HG02642 (cell line): ENCODE measurements at regions not wholly inside any gene's neighbourhood (a gene's known extent, or its start where the extent isn't known, plus 50 kb on each side); places are given as distances from the start of the nearest gene placed in this dataset.

Experiments
- ATAC-seq: cut with Tn5 transposase; IDR thresholded peaks from one replicate; pipeline ENCODE4 v1.9.1; 2021; ENCODE audit warnings: mild to moderate bottlenecking; ENCODE audit not compliant: unreplicated experiment, poor library complexity

- ATAC-seq = no peak
Measured at GRCh38 chr10:52672880-52673279, 99.7 kb downstream of the MBL2 start.

DNA sequence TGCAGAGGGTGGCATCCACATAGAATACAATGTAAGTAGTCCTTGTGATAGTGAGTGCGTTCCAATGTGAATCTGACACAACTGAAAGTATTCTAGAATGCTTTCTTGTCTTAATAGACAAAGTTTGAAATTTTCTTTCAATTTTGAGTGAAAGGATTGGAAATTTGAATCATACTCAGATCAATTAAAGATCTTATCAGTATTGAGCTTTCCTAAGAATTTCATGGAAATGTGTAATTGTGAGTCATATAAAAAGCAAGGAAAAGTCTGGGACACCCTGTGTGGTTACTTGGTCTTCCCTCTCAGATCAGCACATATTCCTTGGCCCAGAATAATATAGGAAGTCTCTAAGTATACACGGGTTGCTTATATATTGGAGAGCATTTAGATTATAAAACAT is 99.1 kb downstream of the MBL2 start:
- no peak for ATAC-seq

GRCh38 chr10:52674474-52674873 is 98.1 kb downstream of the MBL2 start:
- no peak for ATAC-seq

GRCh38 chr10:52677086-52677485 is 95.5 kb downstream of the MBL2 start:
- no peak for ATAC-seq

GRCh38 chr10:52678611-52679010 is 94.0 kb downstream of the MBL2 start:
- no peak for ATAC-seq

DNA sequence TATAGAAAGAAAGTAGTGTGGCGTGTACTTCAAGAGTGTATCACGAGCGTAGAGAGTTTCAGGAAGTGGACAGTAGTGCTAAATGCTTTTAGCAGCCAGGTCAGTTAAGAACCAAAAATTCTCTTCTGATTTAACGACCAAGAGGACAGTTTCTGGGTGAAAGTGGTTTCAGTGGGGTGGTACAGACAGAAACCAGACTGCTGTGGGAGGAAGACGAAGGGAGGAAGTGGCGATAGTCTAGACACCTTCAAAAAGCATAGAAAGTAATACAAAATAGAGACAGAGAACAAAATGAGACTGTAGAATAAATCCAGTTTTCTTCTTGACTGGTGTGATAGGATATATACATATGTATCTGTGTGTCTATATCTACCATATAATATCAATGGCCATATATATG is 93.5 kb downstream of the MBL2 start:
- ATAC-seq = no peak

- ATAC-seq = no peak
Measured at GRCh38 chr10:52682766-52683165, 89.8 kb downstream of the MBL2 start.

DNA sequence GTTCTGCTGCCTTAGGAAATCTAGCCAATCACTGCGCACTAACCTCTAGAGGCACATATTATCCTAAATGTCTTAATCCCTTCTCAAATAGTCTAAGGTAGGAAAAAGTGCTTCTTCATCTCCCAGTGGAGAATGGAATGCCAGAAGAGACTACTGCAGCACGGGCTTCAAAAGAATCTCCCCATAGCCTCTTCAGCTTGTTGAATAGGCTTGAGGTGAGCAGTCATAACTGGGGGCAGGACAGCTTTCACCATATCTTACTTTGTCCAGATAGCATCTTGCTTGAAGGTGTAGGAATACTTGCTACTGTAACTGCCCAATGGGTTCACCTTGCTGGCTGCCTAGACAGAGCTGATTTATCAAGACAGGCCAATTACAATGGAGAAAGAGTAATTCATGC is 88.8 kb downstream of the MBL2 start:
- no peak for ATAC-seq

- ATAC-seq = no peak
Measured at GRCh38 chr10:52688899-52689298, 83.7 kb downstream of the MBL2 start.

DNA sequence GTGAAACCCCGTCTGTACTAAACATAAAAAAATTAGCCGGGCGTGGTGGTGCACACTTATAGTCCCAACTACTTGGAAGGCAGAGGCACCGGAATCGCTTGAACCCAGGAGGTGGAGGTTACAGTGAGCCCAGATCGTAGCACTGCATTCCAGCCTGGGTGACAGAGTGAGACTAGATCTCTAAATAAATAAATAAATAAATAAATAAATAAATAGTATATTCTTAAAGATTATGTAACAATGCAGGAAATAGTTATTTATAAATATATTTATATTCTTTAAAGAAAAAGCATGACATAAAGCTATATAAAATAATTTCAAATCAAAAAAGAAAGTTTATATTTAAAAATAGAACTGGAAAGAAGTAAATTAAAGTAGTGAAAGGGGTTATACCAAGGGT is 76.4 kb downstream of the MBL2 start:
- ATAC-seq = no peak

DNA sequence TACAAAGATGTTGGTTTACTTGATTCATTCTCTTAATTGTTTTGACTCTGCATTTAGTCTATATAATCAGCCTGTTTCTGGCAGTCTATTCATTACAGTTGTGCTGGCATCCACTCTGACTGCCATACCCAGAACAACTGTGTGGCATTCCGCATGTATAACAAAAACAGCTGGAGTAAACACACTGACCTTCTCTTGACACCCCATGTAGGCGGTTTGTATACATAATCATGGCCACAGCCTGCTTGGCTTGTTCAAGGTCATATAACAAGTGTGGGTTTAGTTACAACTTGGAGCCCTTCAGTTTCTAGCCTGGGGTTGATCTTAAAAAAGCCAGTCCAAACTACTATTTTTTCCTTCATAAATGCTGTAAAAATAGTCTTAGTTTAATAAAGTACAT is 70.9 kb downstream of the MBL2 start:
- ATAC-seq = no peak

DNA sequence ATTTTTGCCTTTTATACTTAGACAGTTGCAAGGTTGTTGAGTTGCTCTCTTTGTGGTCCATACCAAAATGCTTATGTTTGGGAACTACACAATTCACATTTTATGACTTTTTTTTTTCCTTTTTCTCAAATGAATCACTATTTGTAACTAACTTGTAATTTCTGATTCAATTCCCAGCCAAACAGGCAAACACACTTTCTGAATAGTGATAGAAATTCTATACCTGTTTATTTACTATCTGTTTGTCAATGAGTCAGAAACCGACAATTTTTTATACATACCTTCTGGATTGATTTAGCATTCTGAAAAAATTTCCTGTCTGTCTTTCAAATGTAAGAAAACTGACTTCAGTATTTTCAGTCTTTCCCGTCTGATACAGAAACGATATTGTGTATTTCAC is 69.1 kb downstream of the MBL2 start:
- ATAC-seq = no peak

DNA sequence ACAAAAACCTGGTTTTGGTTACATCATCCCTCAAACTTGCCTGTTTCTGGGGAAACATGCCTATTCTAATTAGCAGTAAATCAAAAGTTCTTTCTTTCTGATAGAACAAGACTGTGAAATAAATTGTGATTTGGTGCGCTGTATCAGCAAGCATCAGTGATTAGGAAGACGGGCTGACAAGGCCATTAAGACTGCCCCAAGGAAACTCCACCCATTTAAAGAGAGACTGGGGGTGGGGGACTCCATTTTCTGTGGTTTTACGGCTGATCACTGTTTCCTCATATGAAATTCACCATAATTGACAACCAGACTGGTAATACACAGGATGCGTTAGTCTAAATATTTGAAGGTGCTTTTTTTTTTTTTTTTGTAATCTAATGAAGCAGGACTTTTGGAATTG is 68.7 kb downstream of the MBL2 start:
- no peak for ATAC-seq

GRCh38 chr10:52706332-52707070 is 66.1 kb downstream of the MBL2 start:
- no peak for ATAC-seq
